ENCODE measurements at regions not wholly inside any gene's neighbourhood (a gene's known extent, or its start where the extent isn't known, plus 50 kb on each side); places are given as distances from the start of the nearest gene placed in this dataset.

DNA sequence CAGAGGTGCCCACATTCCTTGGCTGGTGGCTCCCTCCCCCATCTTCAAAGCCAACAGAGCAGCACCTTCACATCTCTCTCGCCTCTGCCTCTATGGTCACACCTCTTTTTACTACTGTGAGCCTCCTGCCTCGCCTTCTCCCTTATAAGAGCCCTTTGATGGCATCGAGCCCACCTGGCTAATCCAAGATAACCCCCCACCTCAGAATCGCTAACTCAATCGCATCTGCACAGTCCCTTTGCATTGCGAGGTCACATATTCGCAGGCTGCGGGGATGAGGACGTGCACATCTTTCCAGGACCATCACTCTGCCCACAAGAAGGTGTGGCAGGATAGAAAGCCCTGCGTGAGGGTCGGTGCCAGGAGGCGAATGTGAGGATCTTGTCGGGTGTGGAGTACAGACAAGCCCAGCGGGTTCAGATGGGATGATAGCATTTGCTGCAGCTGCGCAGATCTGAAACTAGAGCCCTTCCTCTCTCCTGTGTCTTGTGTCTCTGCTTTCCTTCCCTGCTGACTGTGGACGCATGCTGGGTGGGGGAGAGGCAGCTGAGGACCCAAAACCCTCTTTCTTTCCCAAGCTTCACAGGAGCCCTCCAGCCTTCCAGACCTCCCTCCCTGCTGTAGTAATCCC lies 148.3 kb upstream of the HDAC4 start:
- in situ Hi-C loops (cut with HindIII; ENCODE audit: low sequenced_read_pairs), result loop anchor here (5.0 to 10.0 kb wide), 2 partner anchors 47 to 194 kb away; no protein-coding TSS in a partner anchor

GRCh38 chr2:239548451-239548871 lies 147.6 kb upstream of the HDAC4 start:
- in situ Hi-C loops (cut with HindIII; ENCODE audit: low sequenced_read_pairs), result loop anchor here (5.0 to 10.0 kb wide), 2 partner anchors 46 to 194 kb away; no protein-coding TSS in a partner anchor

GRCh38 chr2:239547140-239547539 lies 146.3 kb upstream of the HDAC4 start:
- in situ Hi-C loops (cut with HindIII; ENCODE audit: low sequenced_read_pairs), result loop anchor here (5.0 to 10.0 kb wide), 2 partner anchors 45 to 192 kb away; no protein-coding TSS in a partner anchor

DNA sequence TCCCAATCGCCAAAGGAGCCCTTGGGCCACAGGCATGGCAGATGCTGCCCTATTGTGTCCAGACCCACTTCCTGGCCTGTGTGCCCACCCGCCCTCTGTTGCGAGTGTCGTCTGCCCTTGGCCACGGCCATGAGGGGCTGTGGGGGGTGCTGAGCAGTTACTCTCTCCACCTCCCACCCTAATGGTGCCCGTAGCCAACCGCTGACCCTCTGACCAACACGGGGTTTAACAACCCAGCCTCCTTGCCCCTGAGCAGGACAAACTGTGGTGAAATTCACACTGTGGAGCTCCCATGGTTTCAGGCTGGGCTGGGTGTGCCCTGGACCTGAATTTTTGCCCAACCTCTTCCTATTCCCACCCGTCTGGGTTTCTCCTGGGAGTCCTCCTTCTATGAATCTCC lies 145.7 kb upstream of the HDAC4 start:
- in situ Hi-C loops (cut with HindIII; ENCODE audit: low sequenced_read_pairs), result loop anchor here (5.0 to 10.0 kb wide), 2 partner anchors 44 to 192 kb away; no protein-coding TSS in a partner anchor

DNA sequence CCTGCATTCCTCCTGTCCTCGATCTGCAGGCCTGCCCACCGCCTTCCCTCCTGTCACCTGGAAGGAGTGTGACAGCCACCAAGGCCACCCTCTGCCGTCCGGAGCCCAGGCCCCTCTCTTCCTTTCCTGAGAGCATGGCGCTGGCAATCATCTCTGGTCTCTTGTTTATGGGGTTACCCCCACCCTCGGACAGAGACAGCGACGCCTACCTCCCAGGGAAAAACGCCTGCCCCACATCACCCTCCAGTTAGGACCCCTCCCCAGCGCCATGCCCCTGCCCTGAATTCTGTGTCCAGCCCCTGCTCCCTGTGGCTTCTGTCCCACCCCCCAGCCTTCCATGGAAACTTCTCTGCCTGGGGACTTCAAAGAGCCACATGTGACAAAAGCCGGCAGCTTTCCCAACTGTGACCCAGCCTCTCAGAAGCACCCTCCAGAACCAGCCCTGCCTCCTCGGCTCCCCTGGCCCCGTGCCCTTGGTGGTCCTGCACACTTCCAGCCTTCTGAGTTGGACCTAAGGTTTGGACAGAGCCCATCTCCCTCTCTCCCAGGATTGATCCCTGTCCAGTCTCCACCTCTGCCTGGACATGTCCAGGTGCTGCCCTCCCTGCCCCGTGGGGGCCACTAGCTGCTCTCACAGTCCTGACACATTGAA lies 145.0 kb upstream of the HDAC4 start:
- in situ Hi-C loops (cut with HindIII; ENCODE audit: low sequenced_read_pairs), result loop anchor here (5.0 to 10.0 kb wide), 2 partner anchors 44 to 191 kb away; no protein-coding TSS in a partner anchor

DNA sequence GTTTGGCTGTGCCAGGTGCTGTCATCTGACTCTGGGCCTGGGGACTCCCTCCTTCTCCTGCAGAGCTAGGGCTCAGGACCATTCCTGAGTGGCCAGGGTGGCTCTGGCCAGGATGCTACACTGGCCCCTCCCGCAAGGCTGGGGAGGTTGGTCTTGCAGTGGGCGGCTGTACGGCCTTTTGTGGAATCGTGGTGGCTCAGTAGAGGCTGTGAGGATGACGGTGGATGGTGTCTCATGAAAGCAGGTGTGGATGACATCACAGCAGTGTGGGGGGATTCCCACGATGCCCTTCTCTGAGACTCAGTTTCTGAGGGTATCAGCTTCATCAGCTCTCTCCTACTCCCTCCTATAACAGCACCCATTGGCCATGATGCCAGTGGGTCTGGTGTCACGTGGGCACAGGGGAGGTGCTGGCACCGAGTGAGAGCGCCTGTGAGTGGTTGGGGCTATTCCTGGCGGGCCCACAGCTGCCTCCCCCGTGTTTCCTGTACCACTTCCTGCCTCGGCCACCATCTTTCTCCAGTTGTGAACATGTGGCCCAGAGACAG lies 144.2 kb upstream of the HDAC4 start:
- in situ Hi-C loops (cut with HindIII; ENCODE audit: low sequenced_read_pairs), result loop anchor here (5.0 to 10.0 kb wide), 2 partner anchors 43 to 190 kb away; no protein-coding TSS in a partner anchor

- in situ Hi-C loops (cut with HindIII; ENCODE audit: low sequenced_read_pairs), result loop anchor here (10.0 kb wide), 1 partner anchor 190 kb away; no protein-coding TSS in a partner anchor
Measured at GRCh38 chr2:239544143-239544917, 143.5 kb upstream of the HDAC4 start.

DNA sequence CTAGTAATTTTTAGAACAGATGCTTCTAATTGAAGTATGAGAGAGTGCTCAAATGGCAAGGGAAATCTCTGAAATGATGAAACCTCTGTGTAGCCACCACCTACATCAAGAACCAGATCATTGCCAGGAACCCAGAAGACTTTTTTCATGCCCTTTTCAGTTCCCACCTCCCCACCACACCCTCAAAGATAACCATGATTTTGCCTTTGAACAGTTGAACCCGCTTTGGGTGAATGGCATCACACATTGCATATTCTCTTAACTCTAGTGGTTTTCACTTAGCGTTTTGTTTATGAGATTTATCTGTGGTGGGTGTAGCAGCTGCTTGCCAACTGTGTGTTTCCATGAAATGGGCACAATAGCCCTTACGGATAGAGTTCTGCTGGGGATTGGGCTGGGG lies 142.9 kb upstream of the HDAC4 start:
- in situ Hi-C loops (cut with HindIII; ENCODE audit: low sequenced_read_pairs), result loop anchor here (10.0 kb wide), 1 partner anchor 189 kb away; no protein-coding TSS in a partner anchor

DNA sequence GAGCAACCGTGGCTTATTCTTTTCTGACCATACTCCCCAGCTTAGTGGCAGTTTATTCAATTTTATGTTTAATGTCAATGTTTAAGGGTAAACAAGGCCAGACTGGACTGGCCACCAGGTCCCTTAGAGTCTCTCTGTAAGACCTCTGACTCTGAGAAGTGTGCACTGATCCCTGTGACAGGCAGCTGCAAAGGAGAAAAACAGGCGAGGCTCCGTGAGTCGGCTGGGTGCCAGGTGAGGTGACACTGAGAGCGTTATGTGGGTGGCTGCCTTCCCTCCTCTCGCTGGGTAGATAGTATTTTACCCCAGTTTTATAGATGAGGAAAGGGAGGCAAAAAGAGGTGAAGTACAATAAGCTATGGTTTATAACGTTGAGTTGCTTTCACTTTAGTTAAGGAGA lies 139.4 kb upstream of the HDAC4 start:
- in situ Hi-C loops (cut with HindIII; ENCODE audit: low sequenced_read_pairs), result loop anchor here (10.0 kb wide), 1 partner anchor 185 kb away; no protein-coding TSS in a partner anchor

DNA sequence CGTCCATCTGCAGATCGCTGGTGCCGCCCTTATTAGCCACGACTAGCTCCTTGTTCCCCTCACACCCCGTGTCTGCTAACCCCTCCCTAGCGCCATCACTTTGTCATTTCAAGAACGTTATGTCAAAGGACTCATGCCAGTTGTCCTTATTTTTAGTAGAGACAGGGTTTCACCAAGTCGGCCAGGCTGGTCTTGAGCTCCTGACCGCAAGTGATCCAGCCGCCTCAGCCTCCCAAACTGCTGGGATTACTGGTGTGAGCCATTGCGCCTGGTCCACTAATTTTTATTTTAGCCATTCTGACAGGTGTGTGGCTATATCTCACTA lies 138.9 kb upstream of the HDAC4 start:
- in situ Hi-C loops (cut with HindIII; ENCODE audit: low sequenced_read_pairs), result loop anchor here (10.0 kb wide), 1 partner anchor 185 kb away; no protein-coding TSS in a partner anchor

DNA sequence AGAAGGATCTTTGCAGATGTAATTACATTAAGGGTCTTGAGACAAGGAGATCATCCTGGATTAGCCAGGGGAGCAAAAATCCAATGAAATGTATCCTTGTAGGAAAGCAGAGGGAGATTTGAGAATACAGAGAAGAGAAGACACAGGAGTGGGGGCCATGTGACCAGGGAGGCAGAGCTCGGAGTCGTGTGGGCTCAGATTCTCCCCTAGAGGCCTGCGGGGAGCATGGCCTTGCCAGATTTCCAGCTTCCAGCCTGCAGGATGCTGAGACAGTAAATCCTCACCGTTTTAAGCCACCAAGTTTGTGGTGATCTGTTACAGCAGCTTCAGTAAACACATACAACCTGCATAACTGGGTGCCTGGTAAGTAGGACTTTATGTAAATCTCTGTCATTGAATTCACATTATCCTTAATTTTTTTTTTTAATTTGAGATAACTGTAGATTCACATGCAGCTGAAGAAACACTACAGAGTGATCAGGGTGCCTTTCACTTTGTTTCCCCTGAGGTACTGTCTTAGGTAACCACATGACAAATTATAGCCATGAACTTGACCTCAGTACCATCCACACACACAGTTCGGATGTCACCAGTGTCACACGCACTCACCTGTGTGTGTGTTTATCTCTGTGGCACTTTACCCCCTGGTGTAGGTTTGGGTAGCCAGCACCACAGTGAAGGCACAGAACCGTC lies 138.4 kb upstream of the HDAC4 start:
- in situ Hi-C loops (cut with HindIII; ENCODE audit: low sequenced_read_pairs), result no loop called here

DNA sequence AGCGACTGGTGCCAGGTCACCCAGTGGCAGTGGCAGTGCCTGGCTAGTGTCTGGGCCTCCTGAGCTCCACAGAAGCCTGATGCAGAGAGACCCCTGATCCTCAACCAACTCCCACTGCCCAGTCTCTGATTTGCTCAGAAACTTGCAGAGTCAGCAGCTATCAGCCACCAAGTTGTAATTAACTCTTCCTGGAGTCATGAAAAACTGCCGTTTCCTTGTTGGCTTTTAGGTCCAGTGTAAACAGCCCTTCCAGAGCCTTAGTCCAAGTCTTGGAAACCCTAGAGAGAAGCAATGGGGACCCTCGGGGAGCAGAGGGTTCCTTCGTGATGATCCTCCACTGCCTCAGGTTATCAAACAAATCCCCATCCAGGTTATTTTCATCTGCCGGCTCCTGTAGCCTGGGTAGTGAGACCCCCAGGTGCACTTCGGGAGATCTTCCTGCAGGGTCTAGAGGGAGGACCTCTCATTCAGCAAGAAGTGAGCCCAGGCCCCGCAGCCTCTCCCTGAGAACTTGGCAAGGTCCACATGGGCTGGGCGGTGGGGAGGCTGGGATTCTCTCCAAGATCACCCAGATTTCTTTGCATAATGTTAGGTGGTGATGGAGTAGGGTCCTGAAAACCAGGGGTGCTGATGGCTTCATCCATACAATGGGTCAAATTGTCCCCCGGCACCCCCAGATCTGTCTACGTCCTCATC lies 137.7 kb upstream of the HDAC4 start:
- in situ Hi-C loops (cut with HindIII; ENCODE audit: low sequenced_read_pairs), result no loop called here

DNA sequence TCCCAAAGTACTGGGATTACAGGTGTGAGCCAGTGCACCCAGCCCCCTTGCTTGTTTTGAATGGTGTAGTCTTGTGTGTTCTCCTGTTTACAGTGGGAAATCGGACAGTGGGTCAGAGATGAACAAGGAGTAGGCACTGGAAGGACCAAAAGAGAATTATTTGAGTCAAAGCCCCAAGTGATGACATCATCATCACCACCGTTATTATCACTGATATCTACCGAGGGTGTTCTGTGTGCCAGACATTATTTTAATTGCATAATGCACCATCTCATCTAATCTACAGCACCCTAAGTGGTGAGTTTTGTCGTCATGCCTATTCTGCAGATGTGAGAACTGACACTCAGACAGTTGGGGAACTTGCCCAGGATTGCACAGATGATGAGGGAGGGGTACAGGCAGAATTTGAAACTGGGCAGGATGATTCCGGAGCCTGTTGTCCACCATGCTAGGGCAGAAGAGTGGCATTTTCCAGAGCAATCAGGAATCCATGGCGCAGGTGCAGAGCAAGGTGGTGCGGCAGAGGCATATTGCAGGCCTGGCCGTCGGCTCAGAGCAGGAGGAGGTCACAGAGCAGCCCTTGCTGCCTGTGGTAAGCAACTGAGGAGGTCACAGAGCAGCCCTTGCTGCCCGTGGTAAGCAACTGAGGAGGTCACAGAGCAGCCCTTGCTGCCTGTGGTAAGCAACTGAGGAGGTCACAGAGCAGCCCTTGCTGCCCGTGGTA lies 137.0 kb upstream of the HDAC4 start:
- in situ Hi-C loops (cut with HindIII; ENCODE audit: low sequenced_read_pairs), result no loop called here

DNA sequence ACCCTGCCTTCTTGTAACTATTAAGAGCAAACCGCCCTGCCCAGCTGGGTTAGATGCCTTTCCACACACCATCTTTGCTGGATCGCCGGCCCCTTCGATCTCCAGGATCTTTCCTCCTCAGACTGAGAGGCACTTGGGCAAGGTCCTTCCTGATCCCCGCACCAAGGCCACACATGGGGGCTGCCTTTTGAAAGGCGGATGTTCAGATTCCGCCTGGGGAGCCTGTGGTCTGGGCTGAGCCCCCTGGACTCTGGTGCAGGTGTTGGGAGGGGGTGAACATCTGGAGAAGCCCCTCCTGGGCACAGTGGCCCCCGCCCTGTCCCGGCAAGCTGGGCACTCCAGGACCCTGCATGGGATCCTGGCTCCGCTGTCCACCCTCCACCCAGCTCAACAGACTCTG lies 135.4 kb upstream of the HDAC4 start:
- in situ Hi-C loops (cut with HindIII; ENCODE audit: low sequenced_read_pairs), result no loop called here

DNA sequence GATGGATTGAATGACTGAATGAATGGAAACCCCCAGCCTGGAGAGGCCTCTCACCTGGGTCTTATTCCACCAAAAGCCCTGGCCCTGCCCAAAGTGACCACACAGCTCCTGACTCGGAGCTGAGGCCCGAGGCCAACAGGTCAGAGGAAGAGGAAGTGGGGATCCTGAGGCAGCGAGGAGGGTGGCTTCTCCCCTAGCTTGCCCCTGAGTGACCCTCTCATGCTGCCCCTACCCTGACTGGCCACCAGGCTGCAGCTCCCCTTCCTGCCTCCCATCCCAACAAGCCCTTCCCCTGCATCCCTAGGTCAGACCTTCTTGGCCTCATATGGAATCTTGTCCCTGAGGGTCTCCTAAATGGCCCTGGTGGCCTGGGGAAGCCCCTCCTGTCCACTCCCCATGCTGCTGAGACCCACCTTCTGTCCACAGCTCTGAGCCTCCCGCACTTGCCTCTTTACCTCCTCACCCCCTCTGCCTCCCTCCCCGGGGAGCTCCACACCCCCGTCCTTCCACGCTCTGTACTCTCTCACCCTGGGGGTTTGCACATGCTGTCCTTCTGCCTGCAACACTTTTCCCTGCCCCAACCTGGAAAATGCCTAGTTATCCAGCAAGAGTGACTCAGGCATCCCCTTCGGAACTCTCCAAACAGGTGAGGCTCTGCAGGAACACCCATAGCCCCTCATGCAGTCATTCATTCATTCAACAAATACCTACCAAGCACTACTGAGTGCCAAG lies 134.8 kb upstream of the HDAC4 start:
- in situ Hi-C loops (cut with HindIII; ENCODE audit: low sequenced_read_pairs), result no loop called here

DNA sequence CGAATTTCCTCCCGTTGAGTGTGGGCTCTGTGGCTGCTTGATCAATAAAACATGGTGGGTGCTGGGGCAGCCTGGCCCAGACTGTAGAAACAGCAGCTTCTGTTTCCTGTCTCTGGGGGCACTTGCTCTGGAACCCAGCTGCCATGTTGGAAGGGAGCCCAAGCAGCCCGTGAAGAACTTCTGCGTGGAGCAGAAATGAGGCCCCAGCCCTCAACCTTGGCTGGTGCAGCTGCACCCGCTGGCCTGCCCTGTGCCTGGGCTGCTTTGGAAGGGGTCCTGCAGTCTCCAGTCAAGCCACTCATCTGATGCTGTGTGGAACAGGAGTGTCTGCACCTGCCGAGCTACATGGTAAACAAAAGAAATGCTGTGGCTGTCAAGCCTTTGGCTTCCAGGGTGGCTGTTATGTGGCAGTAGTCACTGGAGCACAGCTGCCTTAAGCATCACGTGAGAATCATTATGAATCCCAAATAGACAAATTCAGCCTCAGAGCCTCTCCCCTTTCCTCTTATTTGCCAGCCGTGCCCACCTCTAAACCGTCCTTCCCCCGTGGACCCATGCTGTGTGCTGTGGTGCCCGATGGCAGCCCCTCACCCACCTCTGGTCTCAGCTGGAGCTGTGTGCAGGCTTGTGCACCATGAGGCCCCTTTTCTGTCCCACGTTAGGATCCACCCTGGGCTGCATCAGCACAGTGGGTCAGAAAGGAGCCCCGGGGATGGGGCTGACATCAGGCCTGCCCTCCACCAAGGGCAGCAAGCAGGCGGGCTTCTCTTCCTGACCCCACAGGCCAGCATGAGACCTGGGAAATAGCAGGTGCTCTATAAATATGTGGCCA lies 134.0 kb upstream of the HDAC4 start:
- in situ Hi-C loops (cut with HindIII; ENCODE audit: low sequenced_read_pairs), result no loop called here

DNA sequence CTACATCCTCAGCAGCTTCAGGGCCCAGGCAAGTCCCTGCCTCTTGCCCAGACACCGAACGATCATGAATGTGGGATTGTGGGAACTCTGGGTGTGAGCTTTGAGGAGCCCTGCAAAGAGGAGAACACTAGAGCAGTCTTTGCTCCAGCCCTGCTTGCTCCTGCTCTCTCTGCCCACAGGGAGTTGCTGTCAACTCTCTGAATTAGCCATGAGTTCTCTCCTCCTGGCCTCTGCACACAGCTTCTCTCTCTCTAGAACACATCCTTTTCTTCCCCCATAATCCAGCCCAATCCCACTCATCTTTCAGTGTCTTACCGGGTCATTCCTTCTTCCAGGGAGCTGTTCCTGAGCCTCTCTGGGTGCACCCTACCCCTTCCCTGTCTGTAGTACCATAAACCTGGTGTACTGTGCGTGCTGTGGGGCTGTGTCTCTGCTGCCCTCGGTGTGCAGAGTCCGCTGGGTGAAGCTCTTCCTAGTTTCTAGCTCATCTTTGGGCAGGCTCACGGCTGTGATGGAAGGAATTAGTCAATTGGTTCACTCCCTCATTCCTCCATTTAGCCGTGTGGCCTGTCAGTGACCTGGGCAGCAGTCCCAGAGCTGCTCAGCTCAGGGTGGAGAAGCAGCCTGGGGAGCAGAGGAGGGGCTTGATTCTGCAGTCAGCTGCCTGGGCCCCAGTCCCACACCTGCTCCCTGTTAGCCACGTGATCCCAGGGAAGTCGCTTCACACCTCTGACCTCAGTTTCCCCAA lies 132.9 kb upstream of the HDAC4 start:
- in situ Hi-C loops (cut with HindIII; ENCODE audit: low sequenced_read_pairs), result no loop called here
